Neural progenitor cell (in vitro differentiated cells): ENCODE measurements at regions not wholly inside any gene's neighbourhood (a gene's known extent, or its start where the extent isn't known, plus 50 kb on each side); places are given as distances from the start of the nearest gene placed in this dataset.

Experiments
- CTCF ChIP-seq: fragments of 200-600 bp; sonication (generic); IDR thresholded peaks from 2 replicates; pipeline ENCODE4 v1.5.1; 2017; ENCODE audit warnings: antibody characterized with exemption, mild to moderate bottlenecking
- EZH2 ChIP-seq: fragments of 200-600 bp; sonication (generic); IDR thresholded peaks from 2 replicates; pipeline ENCODE4 v1.6.1; 2017; ENCODE audit warnings: antibody characterized with exemption, mild to moderate bottlenecking, moderate library complexity
- EZH2phosphoT487 ChIP-seq: fragments of 200-600 bp; sonication (generic); IDR thresholded peaks from 2 replicates; pipeline ENCODE4 v1.6.1; 2017; ENCODE audit warnings: antibody characterized with exemption

- TF ChIP-seq CTCF (no peak), EZH2phosphoT487 (no peak), EZH2 (no peak)
Measured at GRCh38 chr18:10017043-10017442, 103.2 kb downstream of the VAPA start.
